ENCODE measurements at regions not wholly inside any gene's neighbourhood (a gene's known extent, or its start where the extent isn't known, plus 50 kb on each side); places are given as distances from the start of the nearest gene placed in this dataset.

GRCh38 chr7:54841772-54842697 lies 83.0 kb upstream of the SEC61G start:
- no peak overlapping the region for H3K4me3 ChIP-seq (ENCODE audit: low read length)
- DNase-seq (ENCODE audit: low read depth, low spot score) = peak; percentile 4

- no peak for DNase-seq (ENCODE audit: low read depth, low spot score)
- H3K4me3 ChIP-seq (ENCODE audit: low read length) = no peak overlapping the region
These were observed 84.9 kb upstream of the SEC61G start for GRCh38 chr7:54843841-54844355.

- H3K4me3 ChIP-seq (ENCODE audit: low read length) = no peak overlapping the region
- no peak for DNase-seq (ENCODE audit: low read depth, low spot score)
These were observed 87.3 kb upstream of the SEC61G start for GRCh38 chr7:54846273-54846672.

- H3K4me3 ChIP-seq (ENCODE audit: low read length) = no peak overlapping the region
- no peak for DNase-seq (ENCODE audit: low read depth, low spot score)
These were observed 88.9 kb upstream of the SEC61G start for GRCh38 chr7:54847921-54848320.

- no peak overlapping the region for H3K4me3 ChIP-seq (ENCODE audit: low read length)
- no peak for DNase-seq (ENCODE audit: low read depth, low spot score)
These were observed 97.8 kb upstream of the SEC61G start for GRCh38 chr7:54856856-54857255.

GRCh38 chr7:54857294-54857693 lies 98.3 kb upstream of the SEC61G start:
- DNase-seq (ENCODE audit: low read depth, low spot score) = no peak

GRCh38 chr7:54858008-54858692 lies 99.1 kb upstream of the SEC61G start:
- DNase-seq (ENCODE audit: low read depth, low spot score) = no peak

More at GRCh38 chr7:54857294-54857693, 98.3 kb upstream of the SEC61G start:
- no peak overlapping the region for H3K4me3 ChIP-seq (ENCODE audit: low read length)

GRCh38 chr7:54859066-54859465 lies 100.1 kb upstream of the SEC61G start:
- no peak for DNase-seq (ENCODE audit: low read depth, low spot score)
- H3K4me3 ChIP-seq (ENCODE audit: low read length) = no peak overlapping the region

More at GRCh38 chr7:54858008-54858692, 99.1 kb upstream of the SEC61G start:
- H3K4me3 ChIP-seq (ENCODE audit: low read length) = no peak overlapping the region

GRCh38 chr7:54859545-54859944 lies 100.5 kb upstream of the SEC61G start:
- H3K4me3 ChIP-seq (ENCODE audit: low read length) = no peak overlapping the region
- DNase-seq (ENCODE audit: low read depth, low spot score) = no peak

GRCh38 chr7:54860003-54860775 lies 101.2 kb upstream of the SEC61G start:
- no peak for DNase-seq (ENCODE audit: low read depth, low spot score)
- no peak overlapping the region for H3K4me3 ChIP-seq (ENCODE audit: low read length)

GRCh38 chr7:54860843-54861242 lies 101.8 kb upstream of the SEC61G start:
- no peak overlapping the region for H3K4me3 ChIP-seq (ENCODE audit: low read length)
- no peak for DNase-seq (ENCODE audit: low read depth, low spot score)

- H3K4me3 ChIP-seq (ENCODE audit: low read length) = no peak overlapping the region
- no peak for DNase-seq (ENCODE audit: low read depth, low spot score)
These were observed 105.7 kb upstream of the SEC61G start for GRCh38 chr7:54864663-54865062.

GRCh38 chr7:54869523-54869922 lies 110.5 kb upstream of the SEC61G start:
- DNase-seq (ENCODE audit: low read depth, low spot score) = no peak
- H3K4me3 ChIP-seq (ENCODE audit: low read length) = no peak overlapping the region

- DNase-seq (ENCODE audit: low read depth, low spot score) = no peak
- H3K4me3 ChIP-seq (ENCODE audit: low read length) = no peak overlapping the region
These were observed 115.8 kb upstream of the SEC61G start for GRCh38 chr7:54874804-54875203.

- no peak for DNase-seq (ENCODE audit: low read depth, low spot score)
These were observed 118.7 kb upstream of the SEC61G start for GRCh38 chr7:54877683-54878082.

GRCh38 chr7:54878339-54878738 lies 119.3 kb upstream of the SEC61G start:
- H3K4me3 ChIP-seq (ENCODE audit: low read length) = no peak overlapping the region
- DNase-seq (ENCODE audit: low read depth, low spot score) = no peak

More at GRCh38 chr7:54877683-54878082, 118.7 kb upstream of the SEC61G start:
- no peak overlapping the region for H3K4me3 ChIP-seq (ENCODE audit: low read length)

- DNase-seq (ENCODE audit: low read depth, low spot score) = no peak
- H3K4me3 ChIP-seq (ENCODE audit: low read length) = no peak overlapping the region
These were observed 120.8 kb upstream of the SEC61G start for GRCh38 chr7:54879776-54880175.

GRCh38 chr7:54880326-54880989 lies 121.4 kb upstream of the SEC61G start:
- no peak overlapping the region for H3K4me3 ChIP-seq (ENCODE audit: low read length)
- no peak for DNase-seq (ENCODE audit: low read depth, low spot score)

All from Jurkat, Clone E6-1 (cell line).